ENCODE measurements at regions not wholly inside any gene's neighbourhood (a gene's known extent, or its start where the extent isn't known, plus 50 kb on each side); places are given as distances from the start of the nearest gene placed in this dataset.

GRCh38 chr19:28170066-28170465, 1042.9 kb downstream of the UQCRFS1 start:
- Mint-ChIP-seq H3K4me3 (ENCODE audit: low read depth) (no peak overlapping the region), H3K9me3 (peaks cover 14% of the 10 kb centered on the region), H3K36me3 (ENCODE audit: low read depth) (no peaks in the 10 kb centered on the region), H3K27ac (no peak overlapping the region), H3K4me1 (ENCODE audit: low read depth) (no peaks in the 10 kb centered on the region), H3K27me3 (ENCODE audit: low read depth) (no peaks in the 10 kb centered on the region)
- DNase-seq (ENCODE audit: low spot score) = no peak
- intact Hi-C loops (cut with micrococcal nuclease) = no loop called here

GRCh38 chr19:28169168-28169887, 1043.6 kb downstream of the UQCRFS1 start:
- Mint-ChIP-seq H3K27me3 (ENCODE audit: low read depth) (no peaks in the 10 kb centered on the region), H3K9me3 (peaks cover 14% of the 10 kb centered on the region), H3K4me1 (ENCODE audit: low read depth) (no peaks in the 10 kb centered on the region), H3K4me3 (ENCODE audit: low read depth) (no peak overlapping the region), H3K27ac (no peak overlapping the region), H3K36me3 (ENCODE audit: low read depth) (no peaks in the 10 kb centered on the region)
- intact Hi-C loops (cut with micrococcal nuclease) = no loop called here
- no peak for DNase-seq (ENCODE audit: low spot score)

- intact Hi-C loops (cut with micrococcal nuclease) = no loop called here
- Mint-ChIP-seq H3K36me3 (ENCODE audit: low read depth) (no peaks in the 10 kb centered on the region), H3K27me3 (ENCODE audit: low read depth) (no peaks in the 10 kb centered on the region), H3K27ac (no peak overlapping the region), H3K9me3 (peaks cover 14% of the 10 kb centered on the region), H3K4me1 (ENCODE audit: low read depth) (no peaks in the 10 kb centered on the region), H3K4me3 (ENCODE audit: low read depth) (no peak overlapping the region)
- no peak for DNase-seq (ENCODE audit: low spot score)
These were observed 1044.4 kb downstream of the UQCRFS1 start for GRCh38 chr19:28168557-28168956.

GRCh38 chr19:28166025-28166424, 1046.9 kb downstream of the UQCRFS1 start:
- Mint-ChIP-seq H3K9me3 (peaks cover 3% of the 10 kb centered on the region), H3K36me3 (ENCODE audit: low read depth) (no peaks in the 10 kb centered on the region), H3K27me3 (ENCODE audit: low read depth) (no peaks in the 10 kb centered on the region), H3K27ac (no peak overlapping the region), H3K4me3 (ENCODE audit: low read depth) (no peak overlapping the region), H3K4me1 (ENCODE audit: low read depth) (no peaks in the 10 kb centered on the region)
- DNase-seq (ENCODE audit: low spot score) = no peak
- intact Hi-C loops (cut with micrococcal nuclease) = no loop called here

GRCh38 chr19:28164214-28164613, 1048.7 kb downstream of the UQCRFS1 start:
- intact Hi-C loops (cut with micrococcal nuclease) = no loop called here
- Mint-ChIP-seq H3K27ac (no peak overlapping the region), H3K4me1 (ENCODE audit: low read depth) (no peaks in the 10 kb centered on the region), H3K36me3 (ENCODE audit: low read depth) (no peaks in the 10 kb centered on the region), H3K4me3 (ENCODE audit: low read depth) (no peak overlapping the region), H3K27me3 (ENCODE audit: low read depth) (no peaks in the 10 kb centered on the region), H3K9me3 (peaks cover 9% of the 10 kb centered on the region)
- DNase-seq (ENCODE audit: low spot score) = no peak

GRCh38 chr19:28159065-28159464, 1053.9 kb downstream of the UQCRFS1 start:
- Mint-ChIP-seq H3K27ac (no peak overlapping the region), H3K36me3 (ENCODE audit: low read depth) (no peaks in the 10 kb centered on the region), H3K27me3 (ENCODE audit: low read depth) (no peaks in the 10 kb centered on the region), H3K4me3 (ENCODE audit: low read depth) (no peak overlapping the region), H3K9me3 (peaks cover 20% of the 10 kb centered on the region), H3K4me1 (ENCODE audit: low read depth) (no peaks in the 10 kb centered on the region)
- intact Hi-C loops (cut with micrococcal nuclease) = no loop called here
- DNase-seq (ENCODE audit: low spot score) = no peak

- no peaks in the 10 kb centered on the region for H3K36me3 Mint-ChIP-seq (ENCODE audit: low read depth)
- H3K27ac Mint-ChIP-seq = no peak overlapping the region
- H3K9me3 Mint-ChIP-seq = peaks cover 19% of the 10 kb centered on the region
- no peaks in the 10 kb centered on the region for H3K27me3 Mint-ChIP-seq (ENCODE audit: low read depth)
- no peak for DNase-seq (ENCODE audit: low spot score)
- H3K4me3 Mint-ChIP-seq (ENCODE audit: low read depth) = no peak overlapping the region
- no peaks in the 10 kb centered on the region for H3K4me1 Mint-ChIP-seq (ENCODE audit: low read depth)
- intact Hi-C loops (cut with micrococcal nuclease) = no loop called here
These were observed 1057.7 kb downstream of the UQCRFS1 start for GRCh38 chr19:28155265-28155664.

- Mint-ChIP-seq H3K9me3 (peaks cover 16% of the 10 kb centered on the region), H3K27ac (no peak overlapping the region), H3K36me3 (ENCODE audit: low read depth) (no peaks in the 10 kb centered on the region), H3K4me3 (ENCODE audit: low read depth) (no peak overlapping the region), H3K27me3 (ENCODE audit: low read depth) (no peaks in the 10 kb centered on the region), H3K4me1 (ENCODE audit: low read depth) (no peaks in the 10 kb centered on the region)
- DNase-seq (ENCODE audit: low spot score) = no peak
- intact Hi-C loops (cut with micrococcal nuclease) = no loop called here
These were observed 1058.9 kb downstream of the UQCRFS1 start for GRCh38 chr19:28154077-28154476.

- Mint-ChIP-seq H3K36me3 (ENCODE audit: low read depth) (no peaks in the 10 kb centered on the region), H3K27ac (no peak overlapping the region), H3K9me3 (peaks cover 9% of the 10 kb centered on the region), H3K4me1 (ENCODE audit: low read depth) (no peaks in the 10 kb centered on the region), H3K4me3 (ENCODE audit: low read depth) (no peak overlapping the region), H3K27me3 (ENCODE audit: low read depth) (no peaks in the 10 kb centered on the region)
- intact Hi-C loops (cut with micrococcal nuclease) = no loop called here
- DNase-seq (ENCODE audit: low spot score) = no peak
These were observed 1059.8 kb downstream of the UQCRFS1 start for GRCh38 chr19:28153123-28153522.

GRCh38 chr19:28152195-28152594, 1060.8 kb downstream of the UQCRFS1 start:
- intact Hi-C loops (cut with micrococcal nuclease) = no loop called here
- Mint-ChIP-seq H3K27me3 (ENCODE audit: low read depth) (no peaks in the 10 kb centered on the region), H3K4me1 (ENCODE audit: low read depth) (no peaks in the 10 kb centered on the region), H3K9me3 (peaks cover 4% of the 10 kb centered on the region), H3K27ac (no peak overlapping the region), H3K36me3 (ENCODE audit: low read depth) (no peaks in the 10 kb centered on the region), H3K4me3 (ENCODE audit: low read depth) (no peak overlapping the region)
- no peak for DNase-seq (ENCODE audit: low spot score)

- no peak for DNase-seq (ENCODE audit: low spot score)
- no peaks in the 10 kb centered on the region for H3K4me1 Mint-ChIP-seq (ENCODE audit: low read depth)
- H3K4me3 Mint-ChIP-seq (ENCODE audit: low read depth) = no peak overlapping the region
- no peak overlapping the region for H3K27ac Mint-ChIP-seq
- intact Hi-C loops (cut with micrococcal nuclease) = no loop called here
- H3K9me3 Mint-ChIP-seq = peaks cover 13% of the 10 kb centered on the region
- no peaks in the 10 kb centered on the region for H3K27me3 Mint-ChIP-seq (ENCODE audit: low read depth)
- no peaks in the 10 kb centered on the region for H3K36me3 Mint-ChIP-seq (ENCODE audit: low read depth)
These were observed 1062.8 kb downstream of the UQCRFS1 start for GRCh38 chr19:28150129-28150528.

GRCh38 chr19:28148554-28148953, 1064.4 kb downstream of the UQCRFS1 start:
- intact Hi-C loops (cut with micrococcal nuclease) = no loop called here
- H3K27ac Mint-ChIP-seq = no peak overlapping the region
- H3K9me3 Mint-ChIP-seq = peaks cover 21% of the 10 kb centered on the region
- no peaks in the 10 kb centered on the region for H3K4me1 Mint-ChIP-seq (ENCODE audit: low read depth)
- H3K4me3 Mint-ChIP-seq (ENCODE audit: low read depth) = no peak overlapping the region
- no peaks in the 10 kb centered on the region for H3K27me3 Mint-ChIP-seq (ENCODE audit: low read depth)
- DNase-seq (ENCODE audit: low spot score) = no peak
- H3K36me3 Mint-ChIP-seq (ENCODE audit: low read depth) = no peaks in the 10 kb centered on the region

GRCh38 chr19:28142258-28142657, 1070.7 kb downstream of the UQCRFS1 start:
- peaks cover 30% of the 10 kb centered on the region for H3K9me3 Mint-ChIP-seq
- no peak for DNase-seq (ENCODE audit: low spot score)
- H3K4me1 Mint-ChIP-seq (ENCODE audit: low read depth) = no peaks in the 10 kb centered on the region
- no peak overlapping the region for H3K4me3 Mint-ChIP-seq (ENCODE audit: low read depth)
- intact Hi-C loops (cut with micrococcal nuclease) = no loop called here
- no peak overlapping the region for H3K27ac Mint-ChIP-seq
- H3K36me3 Mint-ChIP-seq (ENCODE audit: low read depth) = no peaks in the 10 kb centered on the region
- no peaks in the 10 kb centered on the region for H3K27me3 Mint-ChIP-seq (ENCODE audit: low read depth)

- intact Hi-C loops (cut with micrococcal nuclease) = no loop called here
- no peak for DNase-seq (ENCODE audit: low spot score)
- Mint-ChIP-seq H3K4me1 (ENCODE audit: low read depth) (no peaks in the 10 kb centered on the region), H3K27ac (no peak overlapping the region), H3K27me3 (ENCODE audit: low read depth) (no peaks in the 10 kb centered on the region), H3K9me3 (peaks cover 38% of the 10 kb centered on the region), H3K4me3 (ENCODE audit: low read depth) (no peak overlapping the region), H3K36me3 (ENCODE audit: low read depth) (no peaks in the 10 kb centered on the region)
These were observed 1072.8 kb downstream of the UQCRFS1 start for GRCh38 chr19:28140201-28140600.
